Progenitor cell of endocrine pancreas (in vitro differentiated cells): ENCODE measurements at regions not wholly inside any gene's neighbourhood (a gene's known extent, or its start where the extent isn't known, plus 50 kb on each side); places are given as distances from the start of the nearest gene placed in this dataset.

Experiments used
- DNase-seq: peaks from one replicate; pipeline ENCODE4 v3.0.0; 2021; ENCODE audit warnings: low spot score; ENCODE audit not compliant: unreplicated experiment
- H3K27ac Mint-ChIP-seq: 2 replicates; pipeline ENCODE4 v1.8.0; 2021; ENCODE audit warnings: mild to moderate bottlenecking, moderate library complexity, mixed read lengths
- H3K27me3 Mint-ChIP-seq: 2 replicates; pipeline ENCODE4 v1.8.0; 2021; ENCODE audit warnings: mixed read lengths
- H3K36me3 Mint-ChIP-seq: 2 replicates; pipeline ENCODE4 v1.8.0; 2022; ENCODE audit warnings: mixed read lengths; ENCODE audit not compliant: insufficient read depth
- H3K4me1 Mint-ChIP-seq: 2 replicates; pipeline ENCODE4 v1.8.0; 2021; ENCODE audit warnings: low read depth, mixed read lengths
- H3K4me3 Mint-ChIP-seq: 2 replicates; pipeline ENCODE4 v1.8.0; 2021; ENCODE audit warnings: low read depth, mild to moderate bottlenecking, moderate library complexity, mixed read lengths
- H3K9me3 Mint-ChIP-seq: 2 replicates; pipeline ENCODE4 v1.8.0; 2021; ENCODE audit warnings: low read depth, mixed read lengths
- CTCF ChIP-seq: fragments of 200-600 bp; sonication (generic); IDR thresholded peaks from one replicate; pipeline ENCODE4 v1.5.0; 2021; ENCODE audit warnings: antibody characterized with exemption, mild to moderate bottlenecking; ENCODE audit not compliant: unreplicated experiment

- Mint-ChIP-seq H3K27me3 (no peaks in the 10 kb centered on the region), H3K36me3 (peaks cover 1% of the 10 kb centered on the region), H3K27ac (no peak overlapping the region), H3K4me3 (no peak overlapping the region), H3K4me1 (no peaks in the 10 kb centered on the region), H3K9me3 (peaks cover 31% of the 10 kb centered on the region)
- DNase-seq, result no peak
- no peak for TF ChIP-seq CTCF
Observed at GRCh38 chr3:146306656-146307455, 56.0 kb upstream of the PLSCR4 start.

GRCh38 chr3:146305808-146306423 is 55.0 kb upstream of the PLSCR4 start:
- H3K4me1 Mint-ChIP-seq, result no peaks in the 10 kb centered on the region
- no peak overlapping the region for H3K4me3 Mint-ChIP-seq
- H3K9me3 Mint-ChIP-seq, result peaks cover 25% of the 10 kb centered on the region
- TF ChIP-seq CTCF, result no peak
- peaks cover 1% of the 10 kb centered on the region for H3K36me3 Mint-ChIP-seq
- DNase-seq, result no peak
- H3K27me3 Mint-ChIP-seq, result no peaks in the 10 kb centered on the region
- H3K27ac Mint-ChIP-seq, result no peak overlapping the region

GRCh38 chr3:146300768-146301167 is 49.9 kb upstream of the PLSCR4 start:
- H3K27ac Mint-ChIP-seq, result no peak overlapping the region
- peaks cover 10% of the 10 kb centered on the region for H3K4me1 Mint-ChIP-seq
- peaks cover 1% of the 10 kb centered on the region for H3K36me3 Mint-ChIP-seq
- peaks cover 21% of the 10 kb centered on the region for H3K9me3 Mint-ChIP-seq
- no peak overlapping the region for H3K4me3 Mint-ChIP-seq
- no peak for DNase-seq
- no peaks in the 10 kb centered on the region for H3K27me3 Mint-ChIP-seq
- TF ChIP-seq CTCF, result no peak
